ENCODE measurements at regions not wholly inside any gene's neighbourhood (a gene's known extent, or its start where the extent isn't known, plus 50 kb on each side); places are given as distances from the start of the nearest gene placed in this dataset.

GRCh38 chr6:119734227-119734626 is 384.7 kb upstream of the MAN1A1 start:
- ChIA-PET POLR2A (no interaction called here), CTCF (interaction anchor here (0.6 kb wide), 1 partner anchor 391 kb away, joined by 3 read pairs; no protein-coding TSS in a partner anchor)
- Mint-ChIP-seq H3K27me3 (ENCODE audit: low read depth) (no peaks in the 10 kb centered on the region), H3K4me3 (no peak overlapping the region), H3K27ac (no peak overlapping the region), H3K4me1 (no peaks in the 10 kb centered on the region), H3K36me3 (no peaks in the 10 kb centered on the region), H3K9me3 (no peaks in the 10 kb centered on the region; the same call in 1 of the 2 replicates)
- ATAC-seq, result no peak
- DNase-seq (ENCODE audit: low spot score), result no peak
- TF ChIP-seq CREM (CRISPR knock-in tag; IDR thresholded peaks at IDR 0.05), result no peak
- no peak for TF ChIP-seq MXD4 (CRISPR knock-in tag; IDR thresholded peaks at IDR 0.05; ENCODE audit: borderline replicate concordance)
- TF ChIP-seq ZBTB21 (CRISPR knock-in tag; IDR thresholded peaks at IDR 0.05; ENCODE audit: borderline replicate concordance), result no peak
- no peak for TF ChIP-seq ZNF121 (CRISPR knock-in tag; IDR thresholded peaks at IDR 0.05)
- no peak for TF ChIP-seq MLX (CRISPR knock-in tag; IDR thresholded peaks at IDR 0.05)
- no peak for TF ChIP-seq FOXK1 (CRISPR knock-in tag; IDR thresholded peaks at IDR 0.05)
- no peak for TF ChIP-seq SOX15 (CRISPR knock-in tag; IDR thresholded peaks at IDR 0.05)
- no peak for TF ChIP-seq ZNF423 (CRISPR knock-in tag; IDR thresholded peaks at IDR 0.05)
- no peak for TF ChIP-seq ATF6 (CRISPR knock-in tag; IDR thresholded peaks at IDR 0.05)
- no peak for TF ChIP-seq ZNF263 (CRISPR knock-in tag; IDR thresholded peaks at IDR 0.05; ENCODE audit: low read depth)
- TF ChIP-seq RORB (CRISPR knock-in tag; IDR thresholded peaks at IDR 0.05), result no peak
- no peak for TF ChIP-seq ZNF219 (CRISPR knock-in tag; IDR thresholded peaks at IDR 0.05; ENCODE audit: borderline replicate concordance)
- TF ChIP-seq MAX (CRISPR knock-in tag; IDR thresholded peaks at IDR 0.05), result no peak
- no peak for TF ChIP-seq ZNF396 (CRISPR knock-in tag; IDR thresholded peaks at IDR 0.05; ENCODE audit: borderline replicate concordance)
- TF ChIP-seq TCF7 (CRISPR knock-in tag; IDR thresholded peaks at IDR 0.05; ENCODE audit: low read depth), result no peak
- TF ChIP-seq E2F4 (CRISPR knock-in tag; IDR thresholded peaks at IDR 0.05; ENCODE audit: borderline replicate concordance, low read depth), result no peak
- TF ChIP-seq SMAD3 (CRISPR knock-in tag; IDR thresholded peaks at IDR 0.05; ENCODE audit: borderline replicate concordance), result no peak

- peaks cover 31% of the 10 kb centered on the region for H3K4me1 Mint-ChIP-seq
- no peak overlapping the region for H3K27ac Mint-ChIP-seq
- TF ChIP-seq FOXP4 (CRISPR knock-in tag; IDR thresholded peaks at IDR 0.05), result no peak
- TF ChIP-seq ZSCAN18 (CRISPR knock-in tag; IDR thresholded peaks at IDR 0.05), result no peak
- no peak for TF ChIP-seq USF2 (CRISPR knock-in tag; IDR thresholded peaks at IDR 0.05)
- no peak for TF ChIP-seq E2F1 (CRISPR knock-in tag; IDR thresholded peaks at IDR 0.05)
- TF ChIP-seq EMX1 (CRISPR knock-in tag; IDR thresholded peaks at IDR 0.05), result no peak
- no peak for TF ChIP-seq ZNF232 (CRISPR knock-in tag; IDR thresholded peaks at IDR 0.05)
- no peak for TF ChIP-seq ZNF396 (CRISPR knock-in tag; IDR thresholded peaks at IDR 0.05; ENCODE audit: borderline replicate concordance)
- no peak overlapping the region for H3K4me3 Mint-ChIP-seq
- ChIA-PET CTCF (interaction anchor here (1.5 kb wide), 1 partner anchor 9 kb away, joined by 4 read pairs; no protein-coding TSS in a partner anchor), POLR2A (no interaction called here)
- H3K27me3 Mint-ChIP-seq (ENCODE audit: low read depth), result peaks cover 29% of the 10 kb centered on the region
- no peaks in the 10 kb centered on the region for H3K36me3 Mint-ChIP-seq
- ATAC-seq (no peak), DNase-seq (ENCODE audit: low spot score) (no peak)
- no peaks in the 10 kb centered on the region; the same call in 1 of the 2 replicates for H3K9me3 Mint-ChIP-seq
Measured at GRCh38 chr6:119728935-119729334, 379.4 kb upstream of the MAN1A1 start.
